Nephron (organoid): ENCODE measurements at regions not wholly inside any gene's neighbourhood (a gene's known extent, or its start where the extent isn't known, plus 50 kb on each side); places are given as distances from the start of the nearest gene placed in this dataset.

Source experiments
- H3K27ac Mint-ChIP-seq, 3 experiments: 2 replicates each; pipeline ENCODE4 v1.8.0; 2020; ENCODE audit warnings: mixed read lengths in 3 of 3, mild to moderate bottlenecking in 2 of 3, moderate library complexity in 1 of 3
- H3K27me3 Mint-ChIP-seq: 2 replicates; pipeline ENCODE4 v1.8.0; 2021; ENCODE audit warnings: low read depth, mild to moderate bottlenecking, moderate library complexity, mixed read lengths
- H3K36me3 Mint-ChIP-seq: 2 replicates; pipeline ENCODE4 v1.8.0; 2020; ENCODE audit warnings: low read depth, mixed read lengths
- H3K4me1 Mint-ChIP-seq: 2 replicates; pipeline ENCODE4 v1.8.0; 2020; ENCODE audit warnings: mixed read lengths
- H3K4me3 Mint-ChIP-seq, 3 experiments: 2 replicates each; pipeline ENCODE4 v1.8.0; 2020; ENCODE audit warnings: mild to moderate bottlenecking in 3 of 3, mixed read lengths in 3 of 3, moderate library complexity in 2 of 3
- H3K9me3 Mint-ChIP-seq: 2 replicates; pipeline ENCODE4 v1.8.0; 2020; ENCODE audit warnings: mixed read lengths
- CTCF ChIP-seq, 3 experiments: fragments of 200-600 bp; sonication (generic); IDR thresholded peaks; one replicate each; pipeline ENCODE4 v1.5.0; 2021; ENCODE audit warnings: antibody characterized with exemption in 3 of 3; ENCODE audit not compliant: unreplicated experiment in 3 of 3

- Mint-ChIP-seq H3K9me3 (no peaks in the 10 kb centered on the region), H3K4me1 (peaks cover 5% of the 10 kb centered on the region), H3K27ac (peak overlapping the region in 1 of 3 experiments; percentile 71), H3K4me3 (no peak overlapping the region), H3K27me3 (peaks cover 7% of the 10 kb centered on the region), H3K36me3 (no peaks in the 10 kb centered on the region)
- TF ChIP-seq CTCF (IDR thresholded peaks at IDR 0.05; ENCODE audit: unreplicated experiment in 3 of 3) = no peak
Measured at GRCh38 chr2:2845267-2845666, 514.2 kb upstream of the MYT1L start.

GRCh38 chr2:2843969-2844548 is 513.0 kb upstream of the MYT1L start:
- no peak overlapping the region for H3K4me3 Mint-ChIP-seq
- peak in 1 of 3 experiments; percentile 24 for TF ChIP-seq CTCF (IDR thresholded peaks at IDR 0.05; ENCODE audit: unreplicated experiment in 3 of 3)
- H3K36me3 Mint-ChIP-seq = no peaks in the 10 kb centered on the region
- no peak overlapping the region for H3K27ac Mint-ChIP-seq
- H3K4me1 Mint-ChIP-seq = peaks cover 10% of the 10 kb centered on the region
- no peaks in the 10 kb centered on the region for H3K9me3 Mint-ChIP-seq
- peaks cover 7% of the 10 kb centered on the region for H3K27me3 Mint-ChIP-seq

- H3K9me3 Mint-ChIP-seq = no peaks in the 10 kb centered on the region
- no peak overlapping the region for H3K27ac Mint-ChIP-seq
- TF ChIP-seq CTCF (IDR thresholded peaks at IDR 0.05; ENCODE audit: unreplicated experiment in 3 of 3) = no peak
- peaks cover 13% of the 10 kb centered on the region for H3K27me3 Mint-ChIP-seq
- H3K4me1 Mint-ChIP-seq = peaks cover 10% of the 10 kb centered on the region
- H3K4me3 Mint-ChIP-seq = no peak overlapping the region
- no peaks in the 10 kb centered on the region for H3K36me3 Mint-ChIP-seq
Measured at GRCh38 chr2:2842466-2842865, 511.4 kb upstream of the MYT1L start.

- H3K4me3 Mint-ChIP-seq = no peak overlapping the region
- TF ChIP-seq CTCF (IDR thresholded peaks at IDR 0.05; ENCODE audit: unreplicated experiment in 3 of 3) = no peak
- H3K4me1 Mint-ChIP-seq = peaks cover 10% of the 10 kb centered on the region
- no peaks in the 10 kb centered on the region for H3K9me3 Mint-ChIP-seq
- peaks cover 13% of the 10 kb centered on the region for H3K27me3 Mint-ChIP-seq
- H3K36me3 Mint-ChIP-seq = no peaks in the 10 kb centered on the region
- no peak overlapping the region for H3K27ac Mint-ChIP-seq
Measured at GRCh38 chr2:2840681-2841300, 509.7 kb upstream of the MYT1L start.

- no peak for TF ChIP-seq CTCF (IDR thresholded peaks at IDR 0.05; ENCODE audit: unreplicated experiment in 3 of 3)
- Mint-ChIP-seq H3K36me3 (no peaks in the 10 kb centered on the region), H3K9me3 (no peaks in the 10 kb centered on the region), H3K4me1 (peaks cover 10% of the 10 kb centered on the region), H3K27me3 (peaks cover 10% of the 10 kb centered on the region), H3K4me3 (no peak overlapping the region), H3K27ac (peak overlapping the region in 1 of 3 experiments; percentile 20)
Measured at GRCh38 chr2:2839782-2840531, 508.9 kb upstream of the MYT1L start.
